ENCODE measurements at regions not wholly inside any gene's neighbourhood (a gene's known extent, or its start where the extent isn't known, plus 50 kb on each side); places are given as distances from the start of the nearest gene placed in this dataset.

- TF ChIP-seq EP300 (IDR thresholded peaks at IDR 0.05) (peak in 2 of 4 donors; percentile 26 to 55), CTCF (IDR thresholded peaks at IDR 0.05) (no peak), POLR2AphosphoS5 (IDR thresholded peaks at IDR 0.05) (peak; percentile 36 to 57), POLR2A (IDR thresholded peaks at IDR 0.05) (no peak)
- Histone ChIP-seq H3K4me3 (no peak overlapping the region), H3K4me1 (peaks cover 0 to 7% (median 3%) of the 10 kb centered on the region in 4 donors), H3K36me3 (no peaks in the 10 kb centered on the region), H3K27me3 (no peaks in the 10 kb centered on the region), H3K9me3 (no peaks in the 10 kb centered on the region), H3K27ac (peak overlapping the region in 3 of 4 donors; percentile 14 to 67 (median 45))
- peak in 1 of 2 donors; percentile 40 for DNase-seq
- WGBS, 2 donors, result 54 to 61% methylated on average over 4 of the region's 4 CpGs
- no peak for ATAC-seq (ENCODE audit: low FRiP score in 2 of 2)
These were observed 205.7 kb downstream of the KCNRG start for GRCh38 chr13:50220938-50221337.

GRCh38 chr13:50222569-50223332 lies 207.5 kb downstream of the KCNRG start:
- peak in 2 of 4 donors; percentile 42 to 43 for TF ChIP-seq EP300 (IDR thresholded peaks at IDR 0.05)
- TF ChIP-seq POLR2A (IDR thresholded peaks at IDR 0.05), result peak in 1 of 4 donors; percentile 43
- TF ChIP-seq POLR2AphosphoS5 (IDR thresholded peaks at IDR 0.05), result peak; percentile 62 to 74
- no peak for TF ChIP-seq CTCF (IDR thresholded peaks at IDR 0.05)
- Histone ChIP-seq H3K27me3 (no peaks in the 10 kb centered on the region), H3K9me3 (no peaks in the 10 kb centered on the region), H3K36me3 (no peaks in the 10 kb centered on the region), H3K4me3 (no peak overlapping the region), H3K4me1 (peaks cover 0 to 7% (median 3%) of the 10 kb centered on the region in 4 donors), H3K27ac (peak overlapping the region; percentile 32 to 80 (median 60))
- 30 to 49% methylated on average over 11 to 13 of the region's 13 CpGs for WGBS, 2 donors
- DNase-seq, result peak; percentile 37 to 85
- ATAC-seq (ENCODE audit: low FRiP score in 2 of 2), result peak; percentile 88 to 91

- H3K27ac ChIP-seq, result no peak overlapping the region
- WGBS, 2 donors, result 74 to 77% methylated on average over 4 of the region's 4 CpGs
- DNase-seq, result no peak
- ATAC-seq (ENCODE audit: low FRiP score in 2 of 2), result no peak
- no peak overlapping the region for H3K4me3 ChIP-seq
- no peaks in the 10 kb centered on the region for H3K36me3 ChIP-seq
- TF ChIP-seq POLR2AphosphoS5 (IDR thresholded peaks at IDR 0.05) (no peak), CTCF (IDR thresholded peaks at IDR 0.05) (no peak), POLR2A (IDR thresholded peaks at IDR 0.05) (no peak), EP300 (IDR thresholded peaks at IDR 0.05) (no peak)
- H3K9me3 ChIP-seq, result no peaks in the 10 kb centered on the region
- H3K4me1 ChIP-seq, result peaks cover 0 to 7% (median 3%) of the 10 kb centered on the region in 4 donors
- no peaks in the 10 kb centered on the region for H3K27me3 ChIP-seq
These were observed 209.3 kb downstream of the KCNRG start for GRCh38 chr13:50224534-50224933.

- ATAC-seq (ENCODE audit: low FRiP score in 2 of 2) (no peak), DNase-seq (no peak)
- Histone ChIP-seq H3K27ac (no peak overlapping the region), H3K4me3 (no peak overlapping the region), H3K4me1 (peaks cover 7 to 14% (median 10%) of the 10 kb centered on the region in 4 donors), H3K9me3 (no peaks in the 10 kb centered on the region), H3K27me3 (no peaks in the 10 kb centered on the region), H3K36me3 (no peaks in the 10 kb centered on the region)
- WGBS, 2 donors, result 85 to 92% methylated on average over 3 of the region's 3 CpGs
- TF ChIP-seq POLR2A (IDR thresholded peaks at IDR 0.05), result no peak
- no peak for TF ChIP-seq POLR2AphosphoS5 (IDR thresholded peaks at IDR 0.05)
- TF ChIP-seq CTCF (IDR thresholded peaks at IDR 0.05), result no peak
- no peak for TF ChIP-seq EP300 (IDR thresholded peaks at IDR 0.05)
These were observed 210.2 kb downstream of the KCNRG start for GRCh38 chr13:50225193-50226155.
